ENCODE measurements at regions not wholly inside any gene's neighbourhood (a gene's known extent, or its start where the extent isn't known, plus 50 kb on each side); places are given as distances from the start of the nearest gene placed in this dataset.
"Not testable (repeated sequence)": the region's sequence is repeated elsewhere in the genome, so short reads cannot be mapped to it uniquely, and the experiment has no call there.

DNA sequence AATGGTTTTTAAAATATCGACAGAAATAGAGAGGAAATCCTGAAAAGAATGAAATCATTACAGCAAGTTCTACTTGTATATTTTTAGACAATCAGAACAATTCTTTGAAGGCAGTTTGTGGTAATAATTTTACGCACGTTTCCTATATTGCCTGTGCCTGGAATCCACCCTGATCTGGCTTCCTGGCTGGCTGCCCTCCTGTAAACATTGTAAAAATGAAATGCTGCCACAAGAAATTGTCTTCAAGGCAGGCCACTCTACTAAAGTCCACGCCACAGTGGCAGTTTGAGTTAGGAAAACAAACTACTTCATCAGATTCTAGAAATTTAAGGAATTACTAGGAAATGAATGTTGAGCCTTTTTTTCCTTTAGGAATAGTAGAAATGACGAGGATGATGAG is 454.5 kb upstream of the NR5A2 start:
- DNase-seq = no peak

GRCh38 chr1:199574950-199575349 is 452.6 kb upstream of the NR5A2 start:
- DNase-seq = no peak

DNA sequence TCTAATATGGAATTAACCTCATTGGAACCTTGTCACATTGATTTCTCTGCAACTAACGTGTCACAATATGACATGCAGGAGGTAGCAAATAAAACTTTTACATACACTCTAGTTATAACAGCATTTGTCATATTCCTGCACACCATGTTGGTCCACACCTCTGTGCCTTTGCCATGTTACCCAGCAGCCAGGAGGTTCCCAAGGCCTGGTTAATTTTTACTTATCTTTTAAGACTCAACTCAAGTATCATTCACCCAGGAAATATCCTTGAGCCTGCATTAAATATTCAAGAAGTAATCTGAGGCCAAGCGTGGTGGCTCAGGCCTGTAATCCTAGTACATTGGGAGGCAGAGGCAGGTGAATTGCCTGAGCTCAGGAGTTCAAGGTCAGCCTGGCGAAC is 447.2 kb upstream of the NR5A2 start:
- DNase-seq = no peak

DNA sequence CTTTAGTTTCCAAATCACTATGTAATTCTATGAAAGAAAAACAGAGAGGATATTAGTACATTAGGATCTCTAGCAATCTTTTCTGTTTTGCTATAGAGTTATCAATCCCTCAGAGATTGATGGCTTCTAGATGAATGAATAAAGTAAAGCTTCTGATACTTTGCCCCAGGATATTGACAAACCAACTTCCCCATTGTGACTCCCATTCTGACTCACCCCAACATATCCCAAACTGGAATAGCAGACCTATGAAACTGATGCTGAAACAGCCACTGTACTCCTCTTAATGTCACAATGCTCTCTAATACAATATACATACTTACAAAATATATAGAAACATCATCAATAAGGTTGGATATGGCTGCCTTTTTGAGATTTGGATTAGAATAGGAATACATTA is 442.1 kb upstream of the NR5A2 start:
- no peak for DNase-seq

GRCh38 chr1:199590708-199591107 is 436.8 kb upstream of the NR5A2 start:
- DNase-seq = no peak

GRCh38 chr1:199591468-199591867 is 436.0 kb upstream of the NR5A2 start:
- no peak for DNase-seq

GRCh38 chr1:199593475-199593874 is 434.0 kb upstream of the NR5A2 start:
- DNase-seq = no peak

GRCh38 chr1:199596448-199596847 is 431.1 kb upstream of the NR5A2 start:
- not testable (repeated sequence) for DNase-seq

DNA sequence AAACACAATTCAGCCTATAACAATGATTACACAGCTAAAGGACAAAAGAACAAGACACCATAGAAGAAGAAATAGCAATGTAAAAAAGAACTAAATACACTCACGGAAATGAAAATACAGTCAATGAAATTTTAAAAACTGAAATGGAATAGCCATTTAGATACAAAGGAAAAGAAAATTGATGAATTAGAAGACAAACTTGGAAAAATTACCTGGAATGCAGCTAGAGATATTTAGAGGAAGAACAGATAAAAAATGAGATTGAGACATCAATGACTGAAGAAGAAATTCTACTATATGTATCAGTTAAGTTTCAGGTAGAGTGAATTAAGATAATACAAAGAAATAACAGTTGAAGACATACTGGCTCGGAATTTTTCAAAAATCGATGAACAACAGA is 430.4 kb upstream of the NR5A2 start:
- DNase-seq = no peak

DNA sequence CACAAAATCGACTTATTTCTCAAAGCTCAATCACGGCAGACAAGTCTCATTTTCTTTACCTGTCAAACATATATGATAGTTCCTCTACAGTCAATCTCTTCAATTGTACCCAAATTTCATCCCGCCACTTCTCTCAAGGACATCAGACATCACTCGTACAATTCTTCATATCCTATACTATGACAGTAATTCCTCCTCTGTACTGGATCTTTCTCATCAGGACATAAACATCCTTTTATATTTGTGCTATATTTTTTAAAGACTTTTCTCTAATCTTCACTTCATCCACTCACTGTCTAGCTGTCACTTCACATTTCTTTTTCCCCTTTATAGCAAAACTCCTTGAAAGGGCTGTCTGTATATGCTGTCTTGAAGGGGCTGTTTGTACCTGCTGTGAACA is 419.1 kb upstream of the NR5A2 start:
- no peak for DNase-seq

DNA sequence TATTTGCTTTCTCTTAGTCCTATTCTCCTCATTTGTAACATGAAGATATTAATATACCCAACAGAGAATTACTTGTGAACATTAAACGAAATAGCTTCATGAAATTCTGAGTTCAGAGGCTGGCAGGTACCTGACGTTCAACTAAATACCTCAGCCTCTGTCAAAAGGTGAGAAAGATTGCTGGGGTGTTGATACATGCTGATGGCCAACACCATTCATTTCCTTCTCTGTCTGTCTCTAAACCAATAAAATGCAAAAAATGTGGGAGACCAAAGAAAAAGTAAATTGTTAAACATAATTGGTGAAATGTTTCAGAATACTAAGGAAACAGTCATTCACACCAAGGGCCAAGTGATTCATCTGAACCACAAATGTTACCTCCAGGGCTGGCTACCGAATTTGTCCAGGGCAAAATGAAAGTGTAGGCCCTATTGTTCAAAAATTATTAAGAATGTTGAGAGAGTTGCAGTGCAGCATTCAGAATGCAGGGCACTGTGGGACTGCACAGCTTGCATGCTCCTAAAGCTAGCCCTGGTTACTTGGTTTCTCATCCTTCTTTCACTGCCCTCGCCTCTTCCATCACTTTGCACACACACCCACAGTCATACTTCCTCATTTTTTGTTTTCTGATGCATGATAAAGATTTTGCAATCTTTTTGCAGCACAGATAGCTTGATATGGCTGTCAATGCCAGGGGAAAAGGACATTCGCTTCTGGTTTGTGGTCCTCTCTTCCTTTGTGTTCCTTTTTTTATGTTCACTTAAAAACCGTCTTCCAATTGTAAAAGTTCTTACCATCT is 414.3 kb upstream of the NR5A2 start:
- DNase-seq = no peak

GRCh38 chr1:199616947-199617346 is 410.6 kb upstream of the NR5A2 start:
- DNase-seq = no peak

DNA sequence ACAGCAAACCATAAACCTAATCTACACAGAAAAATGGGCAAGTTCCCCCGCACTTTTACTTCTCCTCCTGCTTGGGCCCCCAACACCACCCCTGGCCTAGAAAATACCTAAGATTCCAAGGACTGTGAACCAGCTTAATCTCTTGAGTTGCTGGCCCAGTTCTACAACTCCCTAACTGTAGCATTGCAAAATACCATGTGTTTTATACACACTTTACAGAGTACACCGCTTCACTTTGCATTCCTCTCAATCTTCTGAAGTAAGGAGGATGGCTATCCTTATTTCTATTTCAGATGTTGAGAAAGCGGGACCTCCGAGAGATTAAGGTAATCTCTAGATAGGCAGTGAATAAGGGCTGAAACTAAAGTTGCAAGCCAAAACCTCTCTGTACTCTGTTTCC is 408.3 kb upstream of the NR5A2 start:
- no peak for DNase-seq

DNA sequence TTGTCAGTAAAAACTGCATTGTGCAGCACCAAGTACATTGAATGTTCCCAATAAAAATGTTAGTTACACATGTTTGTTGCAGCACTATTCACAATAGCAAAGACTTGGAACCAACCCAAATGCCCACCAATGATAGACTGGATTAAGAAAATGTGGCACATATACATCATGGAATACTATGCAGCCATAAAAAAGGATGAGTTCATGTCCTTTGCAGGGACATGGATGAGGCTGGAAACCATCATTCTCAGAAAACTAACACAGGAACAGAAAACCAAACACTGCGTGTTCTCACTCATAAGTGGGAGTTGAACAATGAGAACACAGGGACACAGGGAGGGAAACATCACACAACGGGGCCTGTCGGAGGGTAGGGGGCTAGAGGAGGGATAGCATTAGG is 401.3 kb upstream of the NR5A2 start:
- DNase-seq = not testable (repeated sequence)

DNA sequence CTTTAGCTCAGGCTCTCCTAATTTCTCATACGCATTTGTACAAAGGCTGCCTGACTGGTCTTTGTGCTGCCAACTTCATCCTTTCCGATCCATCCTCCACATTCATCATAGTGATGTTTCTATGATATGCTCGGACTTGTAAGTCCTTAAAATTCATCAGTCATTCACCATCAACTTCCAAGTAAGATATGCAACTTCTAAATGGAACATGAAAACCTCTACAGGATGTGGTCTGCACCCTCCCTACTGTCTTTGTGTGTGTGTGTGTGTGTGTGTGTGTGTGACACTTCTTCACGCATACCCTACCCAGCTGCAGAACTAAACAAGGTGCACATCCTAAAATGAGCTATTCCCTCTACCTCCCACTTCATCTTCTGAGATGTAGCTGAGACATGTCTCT is 397.9 kb upstream of the NR5A2 start:
- no peak for DNase-seq

- no peak for DNase-seq
These were observed 388.1 kb upstream of the NR5A2 start for GRCh38 chr1:199639453-199639852.

DNA sequence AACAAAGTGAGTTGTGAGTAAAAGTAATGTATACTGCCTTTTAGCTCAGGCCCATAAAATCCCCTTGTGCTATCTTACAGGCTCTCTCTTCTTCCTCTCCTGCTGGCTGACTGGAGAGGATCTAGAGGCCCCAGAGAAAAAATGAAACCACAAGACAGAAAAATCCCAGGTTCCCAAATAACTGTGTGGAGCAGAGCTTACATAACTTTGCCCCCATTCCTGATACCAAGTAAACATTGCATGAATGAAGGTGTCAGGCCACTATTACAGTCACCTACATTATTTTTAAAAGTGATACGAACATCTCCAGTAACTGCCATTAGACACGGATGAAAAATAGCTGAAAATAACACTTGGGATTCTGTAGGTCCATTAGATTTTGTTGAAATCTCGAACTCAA is 386.0 kb upstream of the NR5A2 start:
- DNase-seq = no peak

GRCh38 chr1:199644912-199645311 is 382.6 kb upstream of the NR5A2 start:
- no peak for DNase-seq

- DNase-seq = no peak
These were observed 380.7 kb upstream of the NR5A2 start for GRCh38 chr1:199646761-199647160.

DNA sequence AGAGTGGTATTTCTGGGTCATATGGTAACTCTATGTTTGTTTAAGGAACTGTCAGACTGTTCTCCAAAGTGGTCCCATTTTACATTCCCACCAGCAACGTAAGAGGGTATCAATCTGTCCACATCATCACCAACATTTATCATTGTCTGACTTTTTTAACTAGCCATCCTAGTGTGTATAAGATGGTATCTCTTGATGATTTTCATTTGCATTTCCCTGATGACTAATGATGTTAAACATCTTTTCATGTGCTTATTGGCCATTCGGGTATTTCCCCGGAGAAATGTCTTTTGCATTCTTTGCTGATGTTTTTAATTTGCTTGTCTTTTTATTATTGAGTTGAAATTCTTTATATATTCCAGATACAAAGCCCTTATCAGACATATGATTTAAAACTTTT is 370.1 kb upstream of the NR5A2 start:
- no peak for DNase-seq

GRCh38 chr1:199660071-199660470 is 367.4 kb upstream of the NR5A2 start:
- no peak for DNase-seq

DNA sequence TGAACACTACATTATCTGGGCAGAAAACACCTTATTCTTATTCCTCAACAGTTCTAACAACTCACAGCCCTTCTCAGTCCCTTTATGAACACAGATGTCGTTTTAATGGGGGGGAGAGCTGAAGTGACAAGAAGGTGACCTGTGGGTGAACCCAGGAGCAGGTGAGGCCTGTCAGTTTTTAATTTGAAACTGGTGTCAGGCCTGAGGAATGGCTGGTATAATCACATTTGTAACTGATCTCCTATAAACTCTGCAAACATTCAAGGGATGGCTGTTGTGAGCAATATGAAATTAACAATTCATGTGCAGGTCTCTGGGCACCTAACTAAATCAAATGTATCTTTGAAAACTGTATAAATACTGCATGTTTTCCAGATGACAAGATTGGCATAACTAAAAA is 362.1 kb upstream of the NR5A2 start:
- DNase-seq = no peak

- DNase-seq = no peak
These were observed 360.4 kb upstream of the NR5A2 start for GRCh38 chr1:199667089-199667488.

DNA sequence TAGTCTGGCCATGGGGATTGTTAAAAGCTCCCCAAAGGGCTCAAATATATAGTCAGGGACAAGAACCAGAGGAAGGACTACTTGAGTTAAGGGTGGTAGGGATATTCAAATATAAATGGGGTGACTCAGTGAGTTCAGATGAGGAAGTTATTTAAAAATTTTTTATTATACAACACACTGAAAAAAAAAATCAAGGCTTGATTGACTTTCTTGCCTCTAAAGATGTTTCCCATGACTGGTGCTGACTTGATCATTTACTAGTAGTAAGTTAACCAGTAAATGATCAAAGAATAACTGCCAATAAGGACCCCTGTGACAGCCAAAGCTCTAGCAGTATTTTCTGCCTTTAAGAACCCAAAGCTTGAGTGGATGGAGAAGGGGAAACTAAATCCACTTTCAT is 357.6 kb upstream of the NR5A2 start:
- no peak for DNase-seq

GRCh38 chr1:199671684-199672083 is 355.8 kb upstream of the NR5A2 start:
- no peak for DNase-seq

Measured in NCI-H187 treated with DMSO at 0.1 percent for 48 hours (cell line).